ENCODE measurements at regions not wholly inside any gene's neighbourhood (a gene's known extent, or its start where the extent isn't known, plus 50 kb on each side); places are given as distances from the start of the nearest gene placed in this dataset.

DNA sequence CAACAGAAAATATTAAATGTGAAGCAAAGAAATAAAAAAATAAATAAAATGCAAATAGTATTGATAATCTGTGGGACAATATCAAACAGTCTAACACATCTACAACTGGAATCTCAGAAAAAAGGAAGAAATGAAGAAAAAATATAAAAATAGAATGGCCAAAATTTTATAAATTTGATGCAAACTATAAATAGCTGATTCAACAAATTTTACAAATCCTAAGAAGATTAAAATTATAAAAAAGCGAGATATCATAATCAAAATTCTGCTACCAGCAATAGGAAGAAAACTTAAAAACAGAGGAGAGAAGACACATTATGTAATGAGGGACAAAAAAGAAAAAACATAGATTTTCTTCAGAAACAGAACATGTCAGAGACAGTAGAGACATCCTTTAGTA is 129.2 kb upstream of the IRX1 start:
- TF ChIP-seq CTCF (IDR thresholded peaks at IDR 0.05) (no peak), TCF7L2 (IDR thresholded peaks at IDR 0.05; ENCODE audit: low read depth, low read length) (no peak), POLR2AphosphoS5 (IDR thresholded peaks at IDR 0.05; ENCODE audit: low read depth, low read length) (no peak), REST (IDR thresholded peaks at IDR 0.05; ENCODE audit: insufficient read depth in 1 of 2, low read depth in 2 of 2, low read length in 1 of 2) (no peak), SIN3A (IDR thresholded peaks at IDR 0.05; ENCODE audit: borderline replicate concordance, insufficient read depth, low read depth, low read length) (no peak)

Measured in Panc1 (cell line).